GM21576 (cell line): ENCODE measurements at regions not wholly inside any gene's neighbourhood (a gene's known extent, or its start where the extent isn't known, plus 50 kb on each side); places are given as distances from the start of the nearest gene placed in this dataset.

ENCODE experiments used
- ATAC-seq: cut with Tn5 transposase; IDR thresholded peaks from one replicate; pipeline ENCODE4 v1.9.1; 2021; ENCODE audit warnings: mild to moderate bottlenecking, moderate library complexity; ENCODE audit not compliant: unreplicated experiment

- ATAC-seq = no peak
Observed at GRCh38 chr5:17161662-17162061, 55.8 kb upstream of the BASP1 start.

- no peak for ATAC-seq
Observed at GRCh38 chr5:17163221-17163620, 54.2 kb upstream of the BASP1 start.

- ATAC-seq = no peak
Observed at GRCh38 chr5:17167171-17167891, 50.1 kb upstream of the BASP1 start.
